A673 (cell line): ENCODE measurements at regions not wholly inside any gene's neighbourhood (a gene's known extent, or its start where the extent isn't known, plus 50 kb on each side); places are given as distances from the start of the nearest gene placed in this dataset.

ENCODE experiments used
- CTCF ChIP-seq: fragments of 300-800, 200-600 bp; sonication (generic); conservative IDR thresholded peaks from 2 replicates; pipeline ENCODE4 v1.5.1; 2017; ENCODE audit warnings: low read depth, mild to moderate bottlenecking, antibody characterized with exemption, low read length, moderate library complexity, mixed read lengths
- EZH2 ChIP-seq: fragments of 200-600 bp; sonication (generic); IDR thresholded peaks from 2 replicates; pipeline ENCODE4 v1.6.1; 2017; ENCODE audit warnings: borderline replicate concordance, low read depth, mild to moderate bottlenecking, mixed read lengths, antibody characterized with exemption, low read length; ENCODE audit not compliant: poor library complexity, severe bottlenecking

GRCh38 chr6:86203044-86203443 lies 560.4 kb upstream of the SYNCRIP start:
- TF ChIP-seq CTCF (no peak), EZH2 (no peak)
